HepG2 (cell line): ENCODE measurements at regions not wholly inside any gene's neighbourhood (a gene's known extent, or its start where the extent isn't known, plus 50 kb on each side); places are given as distances from the start of the nearest gene placed in this dataset.

Experiments
- ATAC-seq: fragments of 200-7000 bp; cut with Tn5 transposase; 3 replicates; pipeline ENCODE4 v1.9.1; 2020; ENCODE audit warnings: mild to moderate bottlenecking, moderate library complexity
- BruUV-seq: library from RNA; stranded (reverse); fragments of 400-500 nt; replicated peaks from 2 replicates; lab custom pipeline; 2021; lab: Mats Ljungman, UMichigan
- CTCF ChIA-PET: fragments of 300-600 bp; formaldehyde crosslinking; extraction: SDS; loops from one replicate; lab custom pipeline; 2021; ENCODE audit warnings: low total read pairs, inconsistent platforms, low intra/inter-chr PET ratio; lab: Yijun Ruan, JAX
- POLR2A ChIA-PET: fragments of 350-600 bp; sonication (Branson Sonifier 250); formaldehyde crosslinking; loops from one replicate; lab custom pipeline; 2020; ENCODE audit warnings: antibody characterized with exemption, inconsistent platforms; lab: Yijun Ruan, JAX
- DNase-seq: peaks from one replicate; pipeline ENCODE4 v3.0.0-alpha.2; 2015; ENCODE audit warnings: low spot score
- FAIRE-seq: peaks from 3 replicates; lab custom pipeline; 2011; peaks lifted over from hg19 to GRCh38; lab: Jason Lieb, UNC
- H2AFZ ChIP-seq: one replicate; pipeline ENCODE4 v1.6.1; 2011; ENCODE audit warnings: low read length, inconsistent platforms
- H3K27ac ChIP-seq: fragments of 300-600 bp; 3 replicates; pipeline ENCODE4 v1.8.0; 2011; ENCODE audit warnings: mixed run types, mild to moderate bottlenecking, mixed read lengths, low read length, inconsistent platforms; ENCODE audit not compliant: insufficient read depth; ENCODE audit errors: extremely low read length
- H3K27me3 ChIP-seq, 2 experiments: fragments of 200-600 bp in 1 of 2; 2 replicates in 1 of 2; 3 replicates in 1 of 2; pipeline versions ENCODE4 v1.6.0 to v1.8.0; 2011; ENCODE audit warnings: low read length in 2 of 2, mild to moderate bottlenecking in 2 of 2, moderate library complexity in 2 of 2, inconsistent platforms in 1 of 2; ENCODE audit not compliant: insufficient read depth in 2 of 2, control insufficient read depth in 1 of 2
- H3K36me3 ChIP-seq, 2 experiments: fragments of 200-600 bp in 1 of 2; replicated peaks in 1 of 2; 2 replicates in 1 of 2; 3 replicates in 1 of 2; pipeline versions ENCODE4 v1.5.1 to v1.8.0; 2011; ENCODE audit warnings: low read length in 2 of 2, inconsistent platforms in 1 of 2; ENCODE audit not compliant: insufficient read depth in 2 of 2, control insufficient read depth in 1 of 2
- H3K4me1 ChIP-seq: 2 replicates; pipeline ENCODE4 v1.5.1; 2012; ENCODE audit warnings: low read length, inconsistent platforms; ENCODE audit not compliant: insufficient read depth
- H3K4me2 ChIP-seq: 2 replicates; pipeline ENCODE4 v1.6.0; 2011; ENCODE audit warnings: low read depth, low read length, inconsistent platforms
- H3K4me3 ChIP-seq, 3 experiments: fragments of 200-600 bp in 1 of 3; sonication (generic), shearing (Covaris generic) in 1 of 3; replicated peaks in 1 of 3; 2 replicates each; pipeline ENCODE4 v1.5.1; 2011 to 2016; ENCODE audit warnings: low read length in 3 of 3, inconsistent platforms in 2 of 3, low read depth in 2 of 3, mild to moderate bottlenecking in 2 of 3, control low read depth in 1 of 3, mixed read lengths in 1 of 3; ENCODE audit not compliant: insufficient read depth in 1 of 3
- H3K79me2 ChIP-seq: one replicate; pipeline ENCODE4 v1.6.1; 2011; ENCODE audit warnings: low read length, inconsistent platforms; ENCODE audit not compliant: insufficient read depth
- H3K9ac ChIP-seq: 2 replicates; pipeline ENCODE4 v1.6.0; 2011; ENCODE audit warnings: mild to moderate bottlenecking, low read depth, low read length, inconsistent platforms; ENCODE audit not compliant: insufficient read depth
- H3K9me3 ChIP-seq: 2 replicates; pipeline ENCODE4 v1.5.1; 2012; ENCODE audit warnings: mild to moderate bottlenecking, low read length
- H4K20me1 ChIP-seq: 2 replicates; pipeline ENCODE4 v1.6.0; 2011; ENCODE audit warnings: inconsistent platforms, mild to moderate bottlenecking, low read length, moderate library complexity; ENCODE audit not compliant: insufficient read depth
- ISX ChIP-seq: sonication (generic); formaldehyde crosslinking; conservative IDR thresholded peaks from 2 replicates; pipeline ENCODE4 v1.5.0; 2020; ENCODE audit warnings: missing genetic modification reagents
- MAF1 ChIP-seq: sonication (generic); formaldehyde crosslinking; IDR thresholded peaks from 2 replicates; pipeline ENCODE4 v1.5.0; 2020; ENCODE audit warnings: missing genetic modification reagents, borderline replicate concordance
- MXD3 ChIP-seq: IDR thresholded peaks from 2 replicates; pipeline ENCODE4 v1.6.1; 2016; ENCODE audit warnings: mild to moderate bottlenecking, missing biosample characterization, missing genetic modification reagents
- MXD4 ChIP-seq: IDR thresholded peaks from 2 replicates; pipeline ENCODE4 v1.6.1; 2016; ENCODE audit warnings: mild to moderate bottlenecking, missing biosample characterization, missing genetic modification reagents
- MYPOP ChIP-seq: sonication (generic); formaldehyde crosslinking; IDR thresholded peaks from 2 replicates; pipeline ENCODE4 v1.8.1; 2023; ENCODE audit warnings: mild to moderate bottlenecking, moderate library complexity, missing genetic modification reagents
- PAX8 ChIP-seq: sonication (generic); formaldehyde crosslinking; IDR thresholded peaks from 2 replicates; pipeline ENCODE4 v1.8.0; 2022; ENCODE audit warnings: mild to moderate bottlenecking, missing genetic modification reagents, borderline replicate concordance
- ZNF644 ChIP-seq: IDR thresholded peaks from 2 replicates; pipeline ENCODE4 v1.6.1; 2016; ENCODE audit warnings: low read depth
- ZNF740 ChIP-seq: sonication (generic); formaldehyde crosslinking; IDR thresholded peaks from 2 replicates; pipeline ENCODE4 v1.4.0; 2020; ENCODE audit warnings: missing genetic modification reagents
- WGBS: methylation state at CpG from one replicate; pipeline ENCODE4 v1.1.6; 2017; ENCODE audit warnings: low lambda C conversion rate; 5-methylcytosine and 5-hydroxymethylcytosine counted together
- in situ Hi-C: cut with HindIII; loops from 2 replicates; pipeline ENCODE4 v1.10.0; 2017; ENCODE audit warnings: low pct_unique_long_range_greater_than_20kb; ENCODE audit not compliant: extremely low pct_ligation_motif_present
- intact Hi-C: fragments of 100-400 bp; cut with micrococcal nuclease; formaldehyde crosslinking; loops from one replicate; pipeline ENCODE4 v1.10.0; 2022; ENCODE audit not compliant: unreplicated experiment
- TF ChIP-seq, protein P1 (sequence below), 2 experiments: sonication (generic) in 1 of 2; formaldehyde crosslinking in 1 of 2; IDR thresholded peaks; 2 replicates each; pipeline versions ENCODE4 v1.5.1 to v1.6.1; 2011 to 2020; ENCODE audit warnings: borderline replicate concordance in 1 of 2, low read depth in 1 of 2, low read length in 1 of 2, mild to moderate bottlenecking in 1 of 2, missing genetic modification reagents in 1 of 2, moderate library complexity in 1 of 2
- TF ChIP-seq, protein P2 (sequence below): sonication (generic); formaldehyde crosslinking; IDR thresholded peaks from 2 replicates; pipeline ENCODE4 v1.5.0; 2020; ENCODE audit warnings: missing genetic modification reagents, mild to moderate bottlenecking, borderline replicate concordance
- TF ChIP-seq, protein P3 (sequence below): IDR thresholded peaks from 2 replicates; pipeline ENCODE4 v1.6.1; 2016; ENCODE audit warnings: low read depth, control low read depth
- TF ChIP-seq, protein P4 (sequence below): sonication (generic); formaldehyde crosslinking; IDR thresholded peaks from 2 replicates; pipeline ENCODE4 v1.5.0; 2020; ENCODE audit warnings: missing genetic modification reagents

DNA sequence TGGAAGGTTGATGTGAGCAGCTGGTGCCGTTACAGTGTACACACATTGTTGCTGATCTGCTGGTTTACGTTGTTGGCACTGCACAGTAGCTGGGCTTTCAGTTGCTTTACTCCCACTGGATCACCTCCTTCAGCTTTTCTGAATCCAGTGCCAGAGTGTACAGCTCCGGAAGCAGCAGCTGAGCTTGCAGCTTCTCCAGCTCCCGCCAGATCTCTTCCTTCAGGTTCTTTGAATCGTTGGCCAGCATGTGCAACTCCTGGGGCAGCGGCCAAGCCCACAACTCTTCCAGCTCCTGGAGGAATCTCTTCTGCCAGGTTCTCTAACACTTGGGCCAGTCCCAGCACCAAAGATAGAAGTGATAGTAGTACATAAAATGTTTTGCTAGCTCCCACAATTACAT lies 149.7 kb upstream of the RRP15 start:
- Histone ChIP-seq H2AFZ (no peak overlapping the region), H3K9ac (no peak overlapping the region), H3K4me1 (no peaks in the 10 kb centered on the region), H3K4me3 (no peak overlapping the region), H3K36me3 (no peaks in the 10 kb centered on the region)
- ChIA-PET CTCF (no interaction called here), POLR2A (no interaction called here)
- DNase-seq: no peak
- WGBS: 46% methylated on average over 5 of the region's 6 CpGs
- TF ChIP-seq MYPOP: no peak
- TF ChIP-seq, protein P1, sequence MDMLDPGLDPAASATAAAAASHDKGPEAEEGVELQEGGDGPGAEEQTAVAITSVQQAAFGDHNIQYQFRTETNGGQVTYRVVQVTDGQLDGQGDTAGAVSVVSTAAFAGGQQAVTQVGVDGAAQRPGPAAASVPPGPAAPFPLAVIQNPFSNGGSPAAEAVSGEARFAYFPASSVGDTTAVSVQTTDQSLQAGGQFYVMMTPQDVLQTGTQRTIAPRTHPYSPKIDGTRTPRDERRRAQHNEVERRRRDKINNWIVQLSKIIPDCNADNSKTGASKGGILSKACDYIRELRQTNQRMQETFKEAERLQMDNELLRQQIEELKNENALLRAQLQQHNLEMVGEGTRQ (IDR thresholded peaks at IDR 0.05; ENCODE audit: low read depth, low read length): no peak
- TF ChIP-seq, protein P1 (CRISPR knock-in tag; IDR thresholded peaks at IDR 0.05; ENCODE audit: borderline replicate concordance): no peak
- TF ChIP-seq, all 625 proteins: peak for 0
- no TSS peak for BruUV-seq
- no peaks in the 10 kb centered on the region for H3K9me3 ChIP-seq
- FAIRE-seq: no peak
- in situ Hi-C loops: no loop called here
- ATAC-seq: no peak
- no peaks in the 10 kb centered on the region for H3K79me2 ChIP-seq
- intact Hi-C loops: no loop called here
- no peak overlapping the region for H3K4me2 ChIP-seq
- no peaks in the 10 kb centered on the region for H4K20me1 ChIP-seq
- no peak overlapping the region for H3K27ac ChIP-seq
- no peaks in the 10 kb centered on the region for H3K27me3 ChIP-seq

- H2AFZ ChIP-seq: no peak overlapping the region
- H3K9me3 ChIP-seq: no peaks in the 10 kb centered on the region
- no peak overlapping the region for H3K4me3 ChIP-seq
- WGBS: 0% methylated on average over 4 of the region's 4 CpGs
- DNase-seq (no peak), FAIRE-seq (no peak), ATAC-seq (no peak)
- no peaks in the 10 kb centered on the region for H3K36me3 ChIP-seq
- no peaks in the 10 kb centered on the region for H4K20me1 ChIP-seq
- in situ Hi-C loops (no loop called here), intact Hi-C loops (no loop called here)
- CTCF ChIA-PET: no interaction called here
- no peaks in the 10 kb centered on the region for H3K79me2 ChIP-seq
- POLR2A ChIA-PET: no interaction called here
- no peak overlapping the region for H3K27ac ChIP-seq
- no peaks in the 10 kb centered on the region for H3K27me3 ChIP-seq
- H3K4me1 ChIP-seq: no peaks in the 10 kb centered on the region
- no TSS peak for BruUV-seq
- H3K9ac ChIP-seq: no peak overlapping the region
- no peak overlapping the region for H3K4me2 ChIP-seq
- TF ChIP-seq, protein P2, sequence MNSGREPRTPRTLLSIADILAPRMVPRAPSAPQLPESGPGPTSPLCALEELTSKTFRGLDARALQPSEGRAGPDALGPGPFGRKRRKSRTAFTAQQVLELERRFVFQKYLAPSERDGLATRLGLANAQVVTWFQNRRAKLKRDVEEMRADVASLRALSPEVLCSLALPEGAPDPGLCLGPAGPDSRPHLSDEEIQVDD (CRISPR knock-in tag): no peak
- TF ChIP-seq, protein P3, sequence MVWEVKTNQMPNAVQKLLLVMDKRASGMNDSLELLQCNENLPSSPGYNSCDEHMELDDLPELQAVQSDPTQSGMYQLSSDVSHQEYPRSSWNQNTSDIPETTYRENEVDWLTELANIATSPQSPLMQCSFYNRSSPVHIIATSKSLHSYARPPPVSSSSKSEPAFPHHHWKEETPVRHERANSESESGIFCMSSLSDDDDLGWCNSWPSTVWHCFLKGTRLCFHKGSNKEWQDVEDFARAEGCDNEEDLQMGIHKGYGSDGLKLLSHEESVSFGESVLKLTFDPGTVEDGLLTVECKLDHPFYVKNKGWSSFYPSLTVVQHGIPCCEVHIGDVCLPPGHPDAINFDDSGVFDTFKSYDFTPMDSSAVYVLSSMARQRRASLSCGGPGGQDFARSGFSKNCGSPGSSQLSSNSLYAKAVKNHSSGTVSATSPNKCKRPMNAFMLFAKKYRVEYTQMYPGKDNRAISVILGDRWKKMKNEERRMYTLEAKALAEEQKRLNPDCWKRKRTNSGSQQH: no peak
- no peak for TF ChIP-seq ISX (CRISPR knock-in tag)
- no peak for TF ChIP-seq PAX8 (CRISPR knock-in tag)
- TF ChIP-seq MAF1 (CRISPR knock-in tag): no peak
- no peak for TF ChIP-seq ZNF740 (CRISPR knock-in tag)
- TF ChIP-seq, protein P4, sequence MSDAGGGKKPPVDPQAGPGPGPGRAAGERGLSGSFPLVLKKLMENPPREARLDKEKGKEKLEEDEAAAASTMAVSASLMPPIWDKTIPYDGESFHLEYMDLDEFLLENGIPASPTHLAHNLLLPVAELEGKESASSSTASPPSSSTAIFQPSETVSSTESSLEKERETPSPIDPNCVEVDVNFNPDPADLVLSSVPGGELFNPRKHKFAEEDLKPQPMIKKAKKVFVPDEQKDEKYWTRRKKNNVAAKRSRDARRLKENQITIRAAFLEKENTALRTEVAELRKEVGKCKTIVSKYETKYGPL (CRISPR knock-in tag): no peak
- TF ChIP-seq MXD3: no peak
- TF ChIP-seq MXD4 (CRISPR knock-in tag): no peak
- no peak for TF ChIP-seq ZNF644 (CRISPR knock-in tag)
Observed at GRCh38 chr1:218139761-218140160, 145.3 kb upstream of the RRP15 start.
